ENCODE measurements at regions not wholly inside any gene's neighbourhood (a gene's known extent, or its start where the extent isn't known, plus 50 kb on each side); places are given as distances from the start of the nearest gene placed in this dataset.
"Not testable (repeated sequence)": the region's sequence is repeated elsewhere in the genome, so short reads cannot be mapped to it uniquely, and the experiment has no call there.

- DNase-seq: no peak
Observed at GRCh38 chr13:65936249-65936648, 1293.9 kb downstream of the PCDH9 start.

GRCh38 chr13:65932587-65933239 lies 1297.4 kb downstream of the PCDH9 start:
- no peak for DNase-seq

- no peak for DNase-seq
Observed at GRCh38 chr13:65932013-65932412, 1298.1 kb downstream of the PCDH9 start.

GRCh38 chr13:65929436-65929835 lies 1300.7 kb downstream of the PCDH9 start:
- DNase-seq: no peak

- DNase-seq: no peak
Observed at GRCh38 chr13:65926750-65927171, 1303.4 kb downstream of the PCDH9 start.

GRCh38 chr13:65922846-65923245 lies 1307.3 kb downstream of the PCDH9 start:
- not testable (repeated sequence) for DNase-seq

- DNase-seq: no peak
Observed at GRCh38 chr13:65921933-65922332, 1308.2 kb downstream of the PCDH9 start.

- no peak for DNase-seq
Observed at GRCh38 chr13:65917731-65918130, 1312.4 kb downstream of the PCDH9 start.

- no peak for DNase-seq
Observed at GRCh38 chr13:65915195-65915594, 1314.9 kb downstream of the PCDH9 start.

GRCh38 chr13:65914716-65915115 lies 1315.4 kb downstream of the PCDH9 start:
- no peak for DNase-seq

- DNase-seq: no peak
Observed at GRCh38 chr13:65913173-65913572, 1317.0 kb downstream of the PCDH9 start.

- DNase-seq: no peak
Observed at GRCh38 chr13:65912516-65912915, 1317.6 kb downstream of the PCDH9 start.

- DNase-seq: no peak
Observed at GRCh38 chr13:65911546-65912193, 1318.5 kb downstream of the PCDH9 start.

GRCh38 chr13:65909501-65909900 lies 1320.6 kb downstream of the PCDH9 start:
- DNase-seq: no peak

- DNase-seq: no peak
Observed at GRCh38 chr13:65907666-65908525, 1322.2 kb downstream of the PCDH9 start.

- DNase-seq: no peak
Observed at GRCh38 chr13:65901723-65902122, 1328.4 kb downstream of the PCDH9 start.

GRCh38 chr13:65894049-65894448 lies 1336.1 kb downstream of the PCDH9 start:
- DNase-seq: no peak

GRCh38 chr13:65892859-65893258 lies 1337.3 kb downstream of the PCDH9 start:
- no peak for DNase-seq

GRCh38 chr13:65889368-65889767 lies 1340.8 kb downstream of the PCDH9 start:
- DNase-seq: no peak

- DNase-seq: no peak
Observed at GRCh38 chr13:65882810-65883209, 1347.3 kb downstream of the PCDH9 start.

- DNase-seq: no peak
Observed at GRCh38 chr13:65881561-65882155, 1348.5 kb downstream of the PCDH9 start.

- DNase-seq: no peak
Observed at GRCh38 chr13:65875031-65875430, 1355.1 kb downstream of the PCDH9 start.

- no peak for DNase-seq
Observed at GRCh38 chr13:65872448-65872847, 1357.7 kb downstream of the PCDH9 start.
